ENCODE measurements at regions not wholly inside any gene's neighbourhood (a gene's known extent, or its start where the extent isn't known, plus 50 kb on each side); places are given as distances from the start of the nearest gene placed in this dataset.
"Not testable (repeated sequence)": the region's sequence is repeated elsewhere in the genome, so short reads cannot be mapped to it uniquely, and the experiment has no call there.

- DNase-seq = no peak
These were observed 227.3 kb upstream of the DAAM1 start for GRCh38 chr14:58961045-58961731.

- DNase-seq = no peak
These were observed 224.4 kb upstream of the DAAM1 start for GRCh38 chr14:58963873-58964597.

- DNase-seq = no peak
These were observed 223.9 kb upstream of the DAAM1 start for GRCh38 chr14:58964598-58964928.

GRCh38 chr14:58965601-58966000, 222.9 kb upstream of the DAAM1 start:
- DNase-seq = no peak

- no peak for DNase-seq
These were observed 221.5 kb upstream of the DAAM1 start for GRCh38 chr14:58966997-58967396.

GRCh38 chr14:58969951-58970751, 218.3 kb upstream of the DAAM1 start:
- DNase-seq = no peak

GRCh38 chr14:58972233-58973017, 216.0 kb upstream of the DAAM1 start:
- no peak for DNase-seq

- DNase-seq = no peak
These were observed 211.1 kb upstream of the DAAM1 start for GRCh38 chr14:58977366-58977765.

GRCh38 chr14:58978343-58978742, 210.1 kb upstream of the DAAM1 start:
- DNase-seq = no peak

- DNase-seq = no peak
These were observed 209.1 kb upstream of the DAAM1 start for GRCh38 chr14:58979325-58979724.

- DNase-seq = no peak
These were observed 206.6 kb upstream of the DAAM1 start for GRCh38 chr14:58981840-58982239.

- no peak for DNase-seq
These were observed 202.7 kb upstream of the DAAM1 start for GRCh38 chr14:58985786-58986185.

GRCh38 chr14:58987591-58987990, 200.9 kb upstream of the DAAM1 start:
- DNase-seq = no peak

- DNase-seq = no peak
These were observed 195.5 kb upstream of the DAAM1 start for GRCh38 chr14:58992935-58993334.

GRCh38 chr14:58994130-58994529, 194.3 kb upstream of the DAAM1 start:
- no peak for DNase-seq

GRCh38 chr14:59004012-59004411, 184.5 kb upstream of the DAAM1 start:
- DNase-seq = no peak

GRCh38 chr14:59006179-59006578, 182.3 kb upstream of the DAAM1 start:
- DNase-seq = not testable (repeated sequence)

- no peak for DNase-seq
These were observed 178.5 kb upstream of the DAAM1 start for GRCh38 chr14:59009967-59010366.

- no peak for DNase-seq
These were observed 174.7 kb upstream of the DAAM1 start for GRCh38 chr14:59013672-59014298.

- no peak for DNase-seq
These were observed 173.0 kb upstream of the DAAM1 start for GRCh38 chr14:59015482-59015881.

- DNase-seq = no peak
These were observed 171.0 kb upstream of the DAAM1 start for GRCh38 chr14:59017285-59017965.

- no peak for DNase-seq
These were observed 170.0 kb upstream of the DAAM1 start for GRCh38 chr14:59018460-59018859.

Data from activated naive CD4-positive, alpha-beta T cell (primary cell).